ENCODE measurements at regions not wholly inside any gene's neighbourhood (a gene's known extent, or its start where the extent isn't known, plus 50 kb on each side); places are given as distances from the start of the nearest gene placed in this dataset.
"Not testable (repeated sequence)": the region's sequence is repeated elsewhere in the genome, so short reads cannot be mapped to it uniquely, and the experiment has no call there.

DNA sequence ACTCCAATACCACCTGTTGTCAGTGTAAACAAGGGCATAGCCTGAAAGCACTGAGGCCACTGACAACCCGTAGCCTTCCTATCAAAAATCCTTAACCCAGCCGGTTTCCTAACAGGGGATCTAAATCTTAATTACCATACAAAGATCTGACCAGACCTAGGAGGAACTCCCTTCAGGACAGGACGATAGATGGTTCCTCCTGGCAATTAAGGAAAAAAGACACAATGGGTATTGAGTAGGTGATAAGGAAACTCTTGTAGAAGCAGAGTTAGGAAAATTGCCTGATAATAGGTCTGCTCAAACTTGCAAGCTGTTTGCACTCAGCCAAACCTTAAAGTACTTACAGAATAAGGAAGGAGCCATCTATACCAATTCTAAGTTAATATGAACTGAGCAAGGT, 1517.3 kb upstream of the RAG2 start:
- H3K27me3 Mint-ChIP-seq (ENCODE audit: low read depth); intact Hi-C loops (cut with micrococcal nuclease); H3K4me1 Mint-ChIP-seq (ENCODE audit: low read depth); H3K27ac Mint-ChIP-seq; CTCF ChIA-PET; H3K36me3 Mint-ChIP-seq (ENCODE audit: low read depth); H3K4me3 Mint-ChIP-seq; DNase-seq: not testable (repeated sequence)
- H3K9me3 Mint-ChIP-seq: peaks cover 11% of the 10 kb centered on the region

- CTCF ChIA-PET: no interaction called here
- no peaks in the 10 kb centered on the region for H3K36me3 Mint-ChIP-seq (ENCODE audit: low read depth)
- intact Hi-C loops (cut with micrococcal nuclease): no loop called here
- H3K9me3 Mint-ChIP-seq: peaks cover 10% of the 10 kb centered on the region
- no peak overlapping the region for H3K27ac Mint-ChIP-seq
- no peak overlapping the region for H3K4me3 Mint-ChIP-seq
- no peaks in the 10 kb centered on the region for H3K27me3 Mint-ChIP-seq (ENCODE audit: low read depth)
- no peaks in the 10 kb centered on the region for H3K4me1 Mint-ChIP-seq (ENCODE audit: low read depth)
- no peak for DNase-seq
These were observed 1502.9 kb upstream of the RAG2 start for GRCh38 chr11:38100836-38101462.

DNA sequence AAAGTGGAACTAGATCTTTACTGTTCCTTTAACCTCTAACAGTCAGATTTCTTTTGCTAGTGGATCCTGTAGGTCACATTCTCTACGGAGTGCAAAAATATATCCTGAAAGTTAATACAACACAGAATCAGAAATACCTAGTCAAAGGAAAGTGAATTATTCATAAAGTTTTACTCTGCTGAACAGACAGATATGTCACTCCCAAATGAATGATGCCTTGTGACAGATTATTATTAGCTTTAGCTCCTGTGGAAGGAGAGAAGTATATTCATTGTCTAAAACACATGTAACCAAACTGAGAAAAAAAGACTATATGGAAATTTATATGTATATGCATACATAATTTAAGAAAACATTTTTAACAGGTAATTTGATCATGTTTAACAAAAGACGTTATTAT, 1497.2 kb upstream of the RAG2 start:
- Mint-ChIP-seq H3K4me1 (ENCODE audit: low read depth) (no peaks in the 10 kb centered on the region), H3K4me3 (no peak overlapping the region), H3K36me3 (ENCODE audit: low read depth) (no peaks in the 10 kb centered on the region), H3K9me3 (peaks cover 7% of the 10 kb centered on the region), H3K27ac (no peak overlapping the region), H3K27me3 (ENCODE audit: low read depth) (no peaks in the 10 kb centered on the region)
- CTCF ChIA-PET: no interaction called here
- intact Hi-C loops (cut with micrococcal nuclease): no loop called here
- DNase-seq: no peak

DNA sequence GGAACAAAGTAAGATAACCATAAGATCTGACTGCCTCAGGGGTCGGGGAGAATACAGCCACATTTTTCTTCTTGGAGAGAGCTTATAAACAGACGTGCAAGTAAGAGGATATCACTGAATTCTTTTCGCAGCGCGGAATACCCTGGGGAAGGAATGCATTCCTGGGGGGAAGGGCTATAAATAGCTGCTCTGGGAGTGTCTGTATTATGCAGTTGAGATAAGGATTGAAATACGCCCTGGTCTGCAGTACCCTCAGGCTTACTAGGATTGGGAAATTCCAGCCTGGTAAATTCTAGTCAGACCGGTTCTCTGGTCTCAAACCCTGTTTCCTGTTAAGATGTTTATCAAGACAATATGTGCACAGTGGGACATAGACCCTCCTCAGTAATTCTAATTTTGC, 1491.7 kb upstream of the RAG2 start:
- no peaks in the 10 kb centered on the region for H3K27me3 Mint-ChIP-seq (ENCODE audit: low read depth)
- H3K36me3 Mint-ChIP-seq (ENCODE audit: low read depth): no peaks in the 10 kb centered on the region
- peaks cover 3% of the 10 kb centered on the region for H3K9me3 Mint-ChIP-seq
- DNase-seq: no peak
- H3K4me1 Mint-ChIP-seq (ENCODE audit: low read depth): no peaks in the 10 kb centered on the region
- intact Hi-C loops (cut with micrococcal nuclease): no loop called here
- H3K4me3 Mint-ChIP-seq: no peak overlapping the region
- CTCF ChIA-PET: no interaction called here
- H3K27ac Mint-ChIP-seq: no peak overlapping the region

DNA sequence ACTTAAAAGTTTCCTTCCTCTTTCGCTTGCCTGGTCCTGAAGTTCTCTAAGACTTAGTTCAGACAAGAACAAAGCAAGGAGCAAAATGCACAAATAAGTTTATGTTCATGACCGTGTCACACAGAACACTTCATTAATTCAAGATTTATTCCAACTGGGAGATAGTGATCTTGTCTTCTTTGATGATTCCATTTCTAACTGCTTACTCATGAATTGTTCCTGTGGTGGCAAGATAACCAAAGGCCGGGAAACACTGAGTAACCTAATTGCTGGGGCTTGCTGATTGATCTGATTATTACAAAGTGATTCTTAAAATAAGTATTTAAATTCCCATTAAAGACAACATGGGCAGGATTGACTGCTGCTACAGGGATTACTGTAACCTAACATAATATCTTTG, 1462.9 kb upstream of the RAG2 start:
- no peak overlapping the region for H3K27ac Mint-ChIP-seq
- no peak for DNase-seq
- H3K36me3 Mint-ChIP-seq (ENCODE audit: low read depth): no peaks in the 10 kb centered on the region
- CTCF ChIA-PET: no interaction called here
- H3K4me3 Mint-ChIP-seq: no peak overlapping the region
- no peaks in the 10 kb centered on the region for H3K27me3 Mint-ChIP-seq (ENCODE audit: low read depth)
- H3K9me3 Mint-ChIP-seq: peaks cover 6% of the 10 kb centered on the region
- no peaks in the 10 kb centered on the region for H3K4me1 Mint-ChIP-seq (ENCODE audit: low read depth)
- intact Hi-C loops (cut with micrococcal nuclease): no loop called here

GRCh38 chr11:38060136-38060535, 1462.1 kb upstream of the RAG2 start:
- H3K27ac Mint-ChIP-seq: no peak overlapping the region

DNA sequence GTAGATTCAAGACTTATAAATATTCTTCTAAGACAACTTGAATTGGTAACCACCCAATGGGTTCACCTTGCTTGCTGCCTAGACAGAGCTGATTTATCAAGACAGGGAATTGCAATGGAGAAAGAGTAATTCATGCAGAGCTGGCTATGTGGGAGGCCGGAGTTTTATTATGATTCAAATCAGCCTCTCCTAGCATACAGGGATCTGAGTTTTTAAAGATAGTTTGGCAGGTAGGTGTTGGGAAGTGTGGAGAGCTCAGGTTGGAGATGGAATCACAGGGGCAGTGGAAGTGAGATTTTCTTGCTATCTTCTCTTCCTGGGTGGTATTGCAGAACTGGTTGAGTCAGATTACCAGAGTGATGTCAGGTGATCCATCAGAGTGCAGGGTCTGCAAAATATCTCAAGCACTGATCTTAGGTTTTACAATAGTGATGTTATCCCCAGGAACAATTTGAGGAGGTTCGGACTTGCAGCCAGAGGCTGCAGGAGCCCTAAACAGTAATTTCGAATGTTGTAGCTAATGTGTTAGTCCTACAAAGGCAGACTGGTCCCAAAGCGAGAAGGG, 1448.6 kb upstream of the RAG2 start:
- H3K27me3 Mint-ChIP-seq (ENCODE audit: low read depth): no peaks in the 10 kb centered on the region
- peaks cover 5% of the 10 kb centered on the region for H3K9me3 Mint-ChIP-seq
- H3K4me1 Mint-ChIP-seq (ENCODE audit: low read depth): no peaks in the 10 kb centered on the region
- no peak overlapping the region for H3K27ac Mint-ChIP-seq
- intact Hi-C loops (cut with micrococcal nuclease): no loop called here
- no peak for DNase-seq
- no peak overlapping the region for H3K4me3 Mint-ChIP-seq
- CTCF ChIA-PET: no interaction called here
- H3K36me3 Mint-ChIP-seq (ENCODE audit: low read depth): no peaks in the 10 kb centered on the region

More at GRCh38 chr11:38060136-38060535, 1462.1 kb upstream of the RAG2 start:
- intact Hi-C loops (cut with micrococcal nuclease): no loop called here
- Mint-ChIP-seq H3K27me3 (ENCODE audit: low read depth) (no peaks in the 10 kb centered on the region), H3K4me1 (ENCODE audit: low read depth) (no peaks in the 10 kb centered on the region), H3K36me3 (ENCODE audit: low read depth) (no peaks in the 10 kb centered on the region), H3K9me3 (peaks cover 6% of the 10 kb centered on the region), H3K4me3 (no peak overlapping the region)
- CTCF ChIA-PET: no interaction called here
- DNase-seq: no peak

DNA sequence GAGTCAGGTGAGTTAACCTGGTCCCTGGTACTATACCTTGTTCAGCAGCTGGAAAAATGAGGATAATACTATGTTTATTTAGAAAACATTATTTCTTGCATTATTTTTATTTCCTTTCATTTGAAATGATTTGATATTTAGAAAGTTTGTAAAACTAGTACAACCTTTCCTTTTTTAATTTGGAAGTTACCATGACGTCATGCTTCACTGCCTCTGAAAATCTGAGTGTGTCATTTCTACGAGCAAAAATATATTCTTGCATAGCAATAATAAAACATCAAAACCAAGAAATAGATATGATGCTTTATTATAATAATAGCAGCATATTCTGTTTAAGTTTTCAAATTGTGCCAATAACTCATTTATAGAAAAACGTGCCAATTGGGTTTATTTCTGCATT, 1445.0 kb upstream of the RAG2 start:
- Mint-ChIP-seq H3K9me3 (peaks cover 2% of the 10 kb centered on the region), H3K27me3 (ENCODE audit: low read depth) (no peaks in the 10 kb centered on the region), H3K4me3 (no peak overlapping the region), H3K4me1 (ENCODE audit: low read depth) (no peaks in the 10 kb centered on the region), H3K27ac (no peak overlapping the region), H3K36me3 (ENCODE audit: low read depth) (no peaks in the 10 kb centered on the region)
- intact Hi-C loops (cut with micrococcal nuclease): no loop called here
- no peak for DNase-seq
- CTCF ChIA-PET: no interaction called here

- peaks cover 15% of the 10 kb centered on the region for H3K9me3 Mint-ChIP-seq
- H3K4me1 Mint-ChIP-seq (ENCODE audit: low read depth): no peaks in the 10 kb centered on the region
- no peak overlapping the region for H3K4me3 Mint-ChIP-seq
- H3K27ac Mint-ChIP-seq: no peak overlapping the region
- CTCF ChIA-PET: no interaction called here
- intact Hi-C loops (cut with micrococcal nuclease): no loop called here
- H3K27me3 Mint-ChIP-seq (ENCODE audit: low read depth): no peaks in the 10 kb centered on the region
- no peak for DNase-seq
- H3K36me3 Mint-ChIP-seq (ENCODE audit: low read depth): no peaks in the 10 kb centered on the region
These were observed 1440.7 kb upstream of the RAG2 start for GRCh38 chr11:38038777-38039176.

DNA sequence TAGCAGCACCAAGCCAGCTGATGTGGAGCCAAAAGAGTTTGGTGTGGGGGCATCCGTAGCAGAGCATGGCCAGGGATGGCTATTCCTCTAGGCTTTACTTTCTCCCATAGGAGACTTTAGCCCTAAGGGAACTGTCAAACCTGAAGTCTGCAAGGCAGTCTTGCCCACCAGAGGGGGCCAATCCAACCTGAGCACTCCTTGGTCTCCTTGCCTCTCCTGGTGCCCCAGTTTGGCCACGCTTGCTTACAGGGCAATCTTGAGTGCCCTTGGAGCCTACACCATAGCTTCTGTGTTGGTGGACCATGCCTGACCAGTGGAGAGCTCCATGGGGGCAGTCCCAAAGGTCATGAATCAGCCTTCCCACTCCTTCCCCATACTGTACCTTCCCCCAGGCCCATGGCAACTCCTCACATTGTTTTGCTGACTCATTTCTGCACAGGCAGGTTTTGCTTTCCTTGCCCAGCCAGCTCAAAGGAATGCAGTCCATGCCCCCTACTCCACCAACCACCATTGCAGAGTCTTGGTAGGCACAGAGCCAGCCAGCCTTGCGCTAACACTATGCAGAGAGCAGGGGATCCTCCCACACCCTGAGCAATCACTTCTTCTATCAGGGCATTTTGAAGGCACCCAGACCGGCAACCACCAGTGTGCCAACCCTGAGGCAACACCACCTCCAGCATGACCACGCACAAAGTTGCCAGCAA, 1421.2 kb upstream of the RAG2 start:
- H3K27ac Mint-ChIP-seq: no peak overlapping the region
- CTCF ChIA-PET: no interaction called here
- H3K36me3 Mint-ChIP-seq (ENCODE audit: low read depth): no peaks in the 10 kb centered on the region
- peaks cover 21% of the 10 kb centered on the region for H3K9me3 Mint-ChIP-seq
- peak; percentile 3 for DNase-seq
- H3K27me3 Mint-ChIP-seq (ENCODE audit: low read depth): no peaks in the 10 kb centered on the region
- no peak overlapping the region for H3K4me3 Mint-ChIP-seq
- intact Hi-C loops (cut with micrococcal nuclease): no loop called here
- H3K4me1 Mint-ChIP-seq (ENCODE audit: low read depth): no peaks in the 10 kb centered on the region

- Mint-ChIP-seq H3K4me3 (no peak overlapping the region), H3K27me3 (ENCODE audit: low read depth) (no peaks in the 10 kb centered on the region), H3K36me3 (ENCODE audit: low read depth) (no peaks in the 10 kb centered on the region), H3K4me1 (ENCODE audit: low read depth) (no peaks in the 10 kb centered on the region), H3K27ac (no peak overlapping the region), H3K9me3 (no peaks in the 10 kb centered on the region)
- no peak for DNase-seq
- intact Hi-C loops (cut with micrococcal nuclease): no loop called here
- CTCF ChIA-PET: no interaction called here
These were observed 1416.4 kb upstream of the RAG2 start for GRCh38 chr11:38014405-38014804.

GRCh38 chr11:38013157-38013556, 1415.1 kb upstream of the RAG2 start:
- Mint-ChIP-seq H3K27ac (no peak overlapping the region), H3K9me3 (no peaks in the 10 kb centered on the region), H3K4me3 (no peak overlapping the region), H3K27me3 (ENCODE audit: low read depth) (no peaks in the 10 kb centered on the region), H3K36me3 (ENCODE audit: low read depth) (no peaks in the 10 kb centered on the region), H3K4me1 (ENCODE audit: low read depth) (no peaks in the 10 kb centered on the region)
- CTCF ChIA-PET: no interaction called here
- no peak for DNase-seq
- intact Hi-C loops (cut with micrococcal nuclease): no loop called here

DNA sequence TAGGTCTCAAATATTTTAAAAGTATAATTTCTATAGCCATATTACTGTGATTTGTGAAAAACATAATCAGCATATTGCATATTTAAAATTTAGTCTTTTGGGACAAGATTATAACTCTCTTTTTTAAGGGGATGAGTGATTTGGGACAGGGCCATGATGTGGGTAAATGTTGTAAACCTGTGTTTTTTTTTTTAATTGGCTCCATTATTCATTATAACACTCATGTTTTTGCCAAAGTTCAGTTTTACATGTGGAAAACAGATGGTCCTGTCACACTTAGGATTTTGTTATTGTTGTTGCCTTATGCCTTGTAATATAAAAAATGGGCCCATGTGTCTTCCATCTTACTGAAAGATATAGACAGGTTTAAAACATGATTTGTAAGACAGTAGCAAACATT, 1413.5 kb upstream of the RAG2 start:
- no peaks in the 10 kb centered on the region for H3K9me3 Mint-ChIP-seq
- H3K4me3 Mint-ChIP-seq: no peak overlapping the region
- H3K27me3 Mint-ChIP-seq (ENCODE audit: low read depth): no peaks in the 10 kb centered on the region
- CTCF ChIA-PET: no interaction called here
- DNase-seq: no peak
- no peaks in the 10 kb centered on the region for H3K36me3 Mint-ChIP-seq (ENCODE audit: low read depth)
- H3K4me1 Mint-ChIP-seq (ENCODE audit: low read depth): no peaks in the 10 kb centered on the region
- H3K27ac Mint-ChIP-seq: no peak overlapping the region
- intact Hi-C loops (cut with micrococcal nuclease): no loop called here

Measured in activated naive CD4-positive, alpha-beta T cell treated with anti-CD3 and anti-CD28 coated beads for 36 hours (primary cell).